Cardiac septum (tissue), 1 donor: ENCODE measurements at regions not wholly inside any gene's neighbourhood (a gene's known extent, or its start where the extent isn't known, plus 50 kb on each side); places are given as distances from the start of the nearest gene placed in this dataset.
"Not testable (repeated sequence)": the region's sequence is repeated elsewhere in the genome, so short reads cannot be mapped to it uniquely, and the experiment has no call there.

Source experiments
- DNase-seq: peaks from one replicate; pipeline ENCODE4 v3.0.0-alpha.2; 2020; ENCODE audit warnings: low spot score
- intact Hi-C: fragments of 100-400 bp; cut with DNase I; formaldehyde crosslinking; loops from one replicate; pipeline ENCODE4 v1.14.0; 2022
- donor health status: DM: no; HTN: no; CAD: no.

DNA sequence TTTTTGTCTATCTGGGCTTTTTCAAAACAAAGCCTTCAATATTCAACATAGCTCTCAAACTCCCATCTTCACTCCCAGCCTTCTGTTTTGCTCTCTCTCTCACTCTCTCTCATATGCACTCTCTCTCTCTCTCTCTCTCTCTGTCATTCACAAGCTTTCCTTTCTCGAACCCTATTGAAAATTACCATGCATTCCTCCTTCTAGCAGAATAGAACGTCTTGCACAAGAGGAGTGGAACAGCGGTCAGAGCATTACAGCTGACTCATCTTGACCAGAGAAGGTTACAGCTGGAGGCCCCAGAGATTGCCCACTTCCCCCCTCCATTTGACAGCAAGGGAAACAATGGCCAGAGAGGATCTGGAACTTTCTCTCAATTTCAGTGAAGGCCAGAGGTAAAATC is 51.0 kb upstream of the LIFR start:
- DNase-seq = no peak
- intact Hi-C loops = no loop called here

DNA sequence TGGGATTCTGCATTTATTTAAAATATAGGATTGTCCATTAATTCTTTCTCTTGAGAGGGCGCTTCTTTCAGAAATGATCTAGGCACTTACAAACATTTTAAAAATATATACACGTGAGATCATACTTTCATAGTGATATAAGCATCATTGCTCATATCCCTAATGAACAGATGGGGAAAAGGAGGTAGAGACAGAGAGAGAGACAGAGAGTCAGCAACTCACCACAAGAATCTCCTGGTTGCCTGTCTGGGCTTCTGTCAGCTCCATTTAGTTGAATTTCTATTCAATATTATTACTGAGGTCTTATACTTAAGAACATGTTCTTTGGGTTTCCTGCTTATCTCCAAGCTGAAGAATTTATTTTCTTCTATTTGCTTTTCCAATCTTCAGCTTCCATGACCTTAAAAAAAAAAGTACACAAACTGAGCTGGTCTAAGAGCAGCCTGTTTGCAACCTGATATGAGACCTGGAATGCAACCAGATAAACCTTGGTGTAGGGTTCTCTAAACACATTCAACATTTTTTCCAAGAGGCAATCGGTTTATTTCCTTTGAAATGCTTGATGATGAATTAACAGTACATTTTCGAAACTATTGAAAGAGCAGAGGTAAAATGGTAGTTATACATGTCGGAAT is 51.6 kb upstream of the LIFR start:
- DNase-seq = no peak
- intact Hi-C loops = no loop called here

DNA sequence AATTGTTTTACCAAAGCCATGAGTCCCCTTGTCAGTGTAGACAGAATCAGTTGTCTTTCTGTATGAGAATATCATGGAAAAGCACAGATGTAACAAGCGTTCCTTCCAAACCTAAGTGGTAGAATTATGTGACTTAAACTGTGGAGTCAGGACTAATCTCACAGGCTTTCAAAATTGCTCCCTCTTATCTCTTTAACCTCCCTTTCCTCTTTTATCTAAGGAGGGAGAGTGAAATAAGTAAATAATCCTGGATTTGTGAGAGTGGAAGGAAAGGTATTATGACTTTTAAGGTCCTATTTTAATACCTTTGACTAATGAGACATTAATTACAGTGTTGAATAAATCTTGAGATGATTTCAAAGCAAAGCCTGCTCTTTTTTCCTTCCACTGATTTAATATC is 52.4 kb upstream of the LIFR start:
- intact Hi-C loops = no loop called here

DNA sequence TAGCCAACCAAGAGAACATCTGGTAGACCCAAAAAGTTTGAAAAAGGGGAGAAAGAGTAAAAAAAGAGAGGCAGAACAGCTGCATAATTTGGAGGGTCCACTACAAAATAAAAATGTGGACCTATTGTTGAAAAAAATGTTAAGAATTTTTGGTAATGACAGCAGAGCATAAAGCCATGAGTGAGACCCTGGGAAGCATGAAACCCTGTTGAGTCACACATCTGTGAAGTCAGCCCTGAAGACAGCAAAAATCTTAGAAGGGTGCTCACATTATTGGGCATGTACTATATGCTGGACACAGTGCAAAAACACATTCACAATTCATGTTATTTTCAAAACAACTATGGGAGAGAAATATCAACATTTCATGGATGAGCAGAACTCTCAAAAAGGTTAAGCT is 56.4 kb upstream of the LIFR start:
- intact Hi-C loops = no loop called here
- DNase-seq = no peak

More for the DNA sequence above, 52.4 kb upstream of the LIFR start:
- DNase-seq = no peak

DNA sequence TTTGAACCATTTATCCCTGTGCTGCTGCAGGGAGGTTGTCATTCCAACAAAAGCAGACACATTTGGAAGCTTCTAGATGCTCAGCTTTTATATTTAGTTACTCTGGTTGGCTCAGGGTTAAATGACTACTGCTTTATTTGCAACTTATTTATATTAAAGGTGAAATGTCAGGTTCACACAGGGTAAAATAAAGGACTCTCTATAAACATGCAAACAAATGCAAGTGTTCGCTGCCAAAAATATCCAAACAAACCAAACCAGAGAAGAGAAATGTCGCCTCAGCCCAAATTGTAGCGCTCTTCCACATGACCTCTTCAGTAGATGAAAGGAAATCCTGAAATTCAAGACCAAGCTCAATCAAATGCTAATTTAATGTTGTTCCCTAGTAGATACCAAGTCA is 57.0 kb upstream of the LIFR start:
- DNase-seq = no peak
- intact Hi-C loops = no loop called here

DNA sequence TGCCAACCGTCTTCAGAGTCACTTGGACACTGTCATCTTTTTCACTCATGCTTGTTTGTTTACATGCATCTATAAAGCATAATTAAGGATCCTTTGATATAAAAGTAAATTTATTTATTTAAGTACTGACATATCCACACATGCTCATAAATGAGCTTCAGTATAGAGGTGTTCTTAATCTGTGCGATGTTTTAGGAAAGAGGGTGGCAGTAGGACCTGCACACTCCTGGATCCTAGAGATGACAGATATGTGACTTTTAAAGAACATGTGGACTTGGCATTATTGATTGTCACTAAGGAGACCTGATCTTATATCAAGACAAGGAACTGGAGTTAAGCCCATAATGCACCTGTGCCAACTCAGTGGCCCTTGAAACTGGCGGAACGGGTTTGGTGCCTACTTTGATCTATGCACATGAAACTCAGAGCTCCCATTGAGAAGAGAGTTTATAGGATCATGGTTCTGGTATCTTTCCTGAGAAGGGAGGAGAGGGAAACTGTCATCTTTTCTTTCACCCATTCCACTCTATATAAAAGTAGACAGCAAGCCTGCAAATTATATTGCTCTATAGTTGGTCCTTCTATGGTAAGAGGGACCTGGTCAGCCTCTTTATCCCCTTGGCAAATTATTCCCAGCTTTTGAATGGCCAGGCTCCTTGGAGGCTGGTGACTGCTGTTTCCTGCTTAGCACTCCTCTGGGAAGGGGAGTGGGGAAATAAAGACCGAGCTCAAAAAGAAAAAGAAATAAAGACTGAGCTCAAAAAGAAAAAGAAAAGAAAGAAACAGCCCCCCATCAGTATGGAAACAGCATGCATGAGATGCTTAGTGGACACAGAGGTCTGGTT is 57.8 kb upstream of the LIFR start:
- DNase-seq = no peak
- intact Hi-C loops = no loop called here

DNA sequence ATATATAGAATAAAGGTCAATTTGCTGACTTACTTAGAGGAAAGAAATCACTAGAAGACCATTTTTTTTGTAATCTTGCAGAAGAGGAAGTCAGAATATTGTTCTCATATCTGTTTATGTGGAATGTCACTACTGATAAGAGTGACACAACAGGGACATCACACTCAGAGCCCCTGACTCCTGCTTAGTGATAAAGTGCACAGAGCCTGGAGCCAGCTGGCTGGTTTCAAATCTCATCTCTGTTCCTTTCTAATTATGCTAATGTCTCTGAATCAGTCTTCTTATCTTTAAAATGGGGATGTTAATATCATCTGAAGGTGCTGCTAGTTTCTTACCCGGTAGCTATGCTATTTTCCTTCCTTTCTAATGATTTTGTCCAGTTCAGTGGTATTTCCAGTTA is 58.6 kb upstream of the LIFR start:
- intact Hi-C loops = no loop called here
- DNase-seq = no peak

DNA sequence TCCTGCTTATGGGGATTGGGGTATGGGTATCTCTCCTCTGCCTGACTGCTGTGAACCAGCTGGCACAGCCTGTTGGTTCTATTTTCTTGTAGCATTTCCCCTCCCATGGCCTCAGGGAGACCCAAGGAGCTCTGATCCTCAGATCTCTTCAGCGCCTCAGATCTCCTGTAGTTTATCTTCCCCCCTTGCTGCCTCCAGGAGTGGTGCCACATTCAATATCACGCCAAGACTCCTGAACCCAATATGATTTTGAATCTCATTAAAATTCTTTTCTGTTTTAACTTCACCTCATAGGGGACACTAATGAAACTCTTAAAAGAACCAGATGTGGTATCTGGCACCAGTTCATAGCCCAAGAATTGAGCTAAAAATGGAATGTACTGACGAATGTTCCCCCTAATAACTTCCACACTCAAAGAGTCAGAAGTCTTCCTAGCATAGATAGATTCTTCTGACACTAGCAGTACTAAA is 59.6 kb upstream of the LIFR start:
- no peak for DNase-seq
- intact Hi-C loops = no loop called here

DNA sequence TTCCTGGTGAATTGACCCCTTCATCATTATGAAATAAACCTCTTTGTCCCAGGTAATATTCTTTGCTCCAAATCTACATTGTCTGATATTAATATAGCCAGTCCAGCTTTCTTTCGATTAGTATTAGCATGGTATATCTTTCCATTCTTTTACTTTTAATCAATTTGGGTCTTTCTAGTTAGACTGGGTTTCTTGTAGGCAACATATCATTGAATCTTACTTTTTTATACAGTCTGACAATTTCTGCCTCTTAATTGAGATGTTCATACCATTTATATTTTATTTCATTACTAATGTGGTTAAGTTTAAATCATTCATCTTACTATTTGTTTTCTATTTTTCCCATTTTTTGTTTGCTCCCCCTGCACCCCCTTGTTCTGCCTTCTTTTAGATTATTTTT is 61.7 kb upstream of the LIFR start:
- no peak for DNase-seq
- intact Hi-C loops = no loop called here

DNA sequence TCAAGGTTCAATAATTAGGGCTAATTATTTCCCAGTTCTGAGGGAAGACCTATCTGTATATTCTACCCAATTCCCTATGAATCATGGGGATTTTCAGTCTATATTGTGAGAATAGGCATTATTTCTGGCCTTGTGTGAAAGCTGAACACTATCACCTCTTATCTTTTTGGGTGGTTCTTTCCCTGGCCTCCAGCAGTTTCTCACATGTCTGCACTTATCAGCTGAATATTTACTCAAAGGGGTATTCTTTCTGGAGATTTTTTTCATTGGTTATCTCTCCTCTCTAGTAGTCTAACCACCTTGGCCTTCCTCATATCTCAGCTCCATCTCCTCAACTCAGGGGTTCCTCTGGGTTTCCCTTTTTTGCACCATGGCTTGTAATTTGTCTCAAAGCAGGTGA is 64.9 kb upstream of the LIFR start:
- DNase-seq = no peak
- intact Hi-C loops = no loop called here

DNA sequence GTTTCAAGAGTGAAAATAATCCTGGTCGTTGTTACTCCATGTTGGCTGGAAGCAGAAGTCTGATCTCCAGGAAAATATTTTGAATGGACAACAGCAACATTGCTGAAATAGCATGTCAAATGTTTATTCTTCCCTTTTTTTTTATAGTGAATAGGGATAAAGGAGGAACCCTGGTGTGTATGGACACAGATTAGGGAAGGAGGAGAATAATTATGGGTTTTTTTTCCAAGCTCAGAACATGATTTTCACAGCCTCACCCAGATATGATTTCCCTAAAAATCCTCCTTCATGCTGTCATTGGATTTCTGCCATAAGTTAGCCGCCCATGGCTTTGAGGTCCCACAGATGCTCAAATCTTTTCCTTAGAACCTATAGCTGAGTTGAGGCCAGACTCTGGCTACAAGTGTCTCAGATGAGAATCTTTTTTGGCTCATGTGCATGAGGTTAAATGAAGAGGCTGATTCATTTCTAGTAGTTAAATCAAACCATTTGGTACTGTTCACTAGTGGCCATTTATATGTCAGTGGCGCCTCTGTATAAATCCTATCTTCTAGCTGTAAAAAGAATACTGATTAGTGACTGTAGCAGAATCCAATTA is 65.5 kb upstream of the LIFR start:
- intact Hi-C loops = no loop called here
- DNase-seq = no peak

DNA sequence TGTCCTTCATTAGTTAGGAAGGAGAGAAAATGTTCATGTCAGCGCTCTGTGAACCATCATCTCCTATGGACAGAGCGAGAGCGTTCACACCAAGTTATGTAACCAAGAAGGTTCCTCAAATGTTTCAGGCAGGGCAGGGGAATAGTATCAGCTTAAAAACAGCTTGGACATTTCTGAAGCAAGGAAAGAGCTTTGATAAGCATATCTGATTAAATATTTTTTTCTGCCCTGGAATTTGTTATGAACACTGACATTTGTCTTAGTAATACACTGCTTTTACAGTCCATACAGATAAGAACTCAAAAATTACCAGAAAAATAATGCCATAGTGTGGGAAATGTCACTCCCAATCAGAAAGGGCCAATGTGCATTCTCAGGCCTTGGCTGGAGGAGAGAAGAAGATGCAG is 66.3 kb upstream of the LIFR start:
- intact Hi-C loops = no loop called here

DNA sequence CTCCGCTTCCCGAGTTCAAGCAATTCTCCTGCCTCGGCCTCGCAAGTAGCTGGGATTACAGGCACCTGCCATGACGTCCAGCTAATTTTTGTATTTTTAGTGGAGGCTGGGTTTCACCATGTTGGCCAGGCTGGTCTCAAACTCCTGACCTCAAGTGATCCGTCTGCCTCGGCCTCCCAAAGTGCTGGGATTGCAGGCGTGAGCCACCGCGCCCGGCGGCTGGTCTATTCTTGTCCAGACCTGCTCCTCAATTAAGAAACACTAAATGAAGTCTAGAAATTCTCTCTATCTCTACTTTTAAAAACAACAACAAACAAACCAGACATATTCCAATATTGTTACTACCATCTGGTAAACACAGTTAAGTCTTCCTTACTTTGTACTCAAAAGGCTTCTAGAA is 68.1 kb upstream of the LIFR start:
- DNase-seq, intact Hi-C loops: not testable (repeated sequence)

More for the DNA sequence above, 66.3 kb upstream of the LIFR start:
- no peak for DNase-seq

DNA sequence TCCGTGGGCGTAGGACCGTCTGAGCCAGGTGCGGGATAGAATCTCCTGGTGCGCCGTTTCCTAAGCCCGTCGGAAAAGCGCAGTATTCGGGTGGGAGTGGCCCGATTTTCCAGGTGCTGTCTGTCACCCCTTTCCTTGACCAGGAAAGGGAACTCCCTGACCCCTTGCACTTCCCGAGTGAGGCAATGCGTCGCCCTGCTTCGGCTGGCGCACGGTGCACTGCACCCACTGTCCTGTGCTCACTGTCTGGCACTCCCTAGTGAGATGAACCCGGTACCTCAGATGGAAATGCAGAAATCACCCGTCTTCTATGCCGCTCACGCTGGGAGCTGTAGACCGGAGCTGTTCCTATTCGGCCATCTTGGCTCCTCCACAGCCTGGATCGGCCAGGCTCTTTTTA is 74.9 kb upstream of the LIFR start:
- DNase-seq, intact Hi-C loops: not testable (repeated sequence)

DNA sequence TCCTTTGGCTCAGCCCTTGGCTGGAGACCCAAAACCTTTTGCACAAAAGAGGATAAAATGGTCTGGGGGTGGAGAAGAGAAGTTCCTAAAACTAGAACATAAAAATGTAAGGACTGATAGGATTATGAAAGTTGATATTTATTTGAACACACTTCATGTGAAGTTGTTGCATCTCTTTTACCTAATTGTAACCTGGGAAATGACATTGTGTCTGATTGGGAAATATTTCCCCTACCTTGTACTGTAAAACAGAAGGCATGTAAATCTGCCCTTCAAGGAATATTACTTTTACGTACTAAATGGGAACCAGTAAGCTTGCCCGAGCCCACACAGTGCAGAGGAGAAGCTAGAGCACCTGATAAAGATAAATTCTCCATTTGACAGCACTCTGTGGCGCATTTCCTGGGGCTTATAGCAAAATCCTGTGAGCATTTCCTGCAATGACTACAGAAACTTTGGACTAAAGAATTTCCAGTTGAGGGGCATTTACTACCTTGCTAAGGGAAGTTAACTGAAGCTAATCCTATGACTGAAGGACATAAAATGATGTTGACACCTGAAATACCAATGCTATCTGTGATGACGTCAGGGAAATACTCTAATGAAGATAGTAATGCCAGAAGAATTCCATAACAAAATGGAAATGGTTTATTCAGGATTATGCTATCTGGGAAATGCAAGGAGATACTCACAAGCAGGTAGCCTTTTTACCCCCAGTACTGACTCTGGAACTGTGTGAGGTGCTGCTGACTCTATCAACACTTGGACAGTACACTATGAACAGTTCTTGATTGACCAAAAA is 78.3 kb upstream of the LIFR start:
- no peak for DNase-seq
- intact Hi-C loops = no loop called here

DNA sequence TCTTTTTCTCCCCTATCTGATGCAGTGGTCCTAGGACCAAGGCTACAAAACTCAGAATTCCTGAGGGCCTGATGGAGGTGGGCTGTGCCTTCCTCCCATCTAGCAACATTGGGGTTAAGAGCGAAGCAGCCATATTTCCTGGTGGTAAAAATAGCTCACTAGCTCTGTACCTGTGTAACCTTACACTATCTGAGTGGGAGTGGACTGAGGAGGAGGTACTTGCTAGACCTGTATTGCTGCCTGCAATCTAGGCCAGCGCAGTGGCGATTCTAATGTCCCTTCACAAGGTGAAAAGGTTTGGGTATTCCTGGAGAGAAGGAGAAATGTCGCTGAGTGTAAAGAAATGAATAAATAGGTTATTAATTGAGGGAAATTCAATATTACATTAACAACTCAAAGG is 80.2 kb upstream of the LIFR start:
- DNase-seq = no peak
- intact Hi-C loops = no loop called here

DNA sequence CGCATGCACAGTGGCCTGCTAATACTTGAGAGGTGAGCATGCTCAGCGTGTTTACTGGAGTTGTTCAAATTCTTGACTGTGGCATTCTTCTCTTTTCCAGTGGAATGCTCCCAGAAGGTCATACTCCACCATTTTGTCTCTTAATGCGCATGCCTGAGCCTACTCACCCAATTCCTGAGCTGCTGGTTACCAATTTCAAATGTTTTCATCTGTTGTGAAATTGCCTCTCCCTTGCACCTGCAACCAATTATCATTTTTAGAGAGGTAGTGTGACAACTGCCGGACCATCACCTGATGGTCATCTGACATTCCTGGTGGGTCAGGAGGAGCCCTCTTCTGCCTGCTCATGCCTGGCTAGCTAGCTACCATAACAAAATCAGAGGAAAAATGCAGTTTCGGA is 82.2 kb upstream of the LIFR start:
- no peak for DNase-seq
- intact Hi-C loops = no loop called here

DNA sequence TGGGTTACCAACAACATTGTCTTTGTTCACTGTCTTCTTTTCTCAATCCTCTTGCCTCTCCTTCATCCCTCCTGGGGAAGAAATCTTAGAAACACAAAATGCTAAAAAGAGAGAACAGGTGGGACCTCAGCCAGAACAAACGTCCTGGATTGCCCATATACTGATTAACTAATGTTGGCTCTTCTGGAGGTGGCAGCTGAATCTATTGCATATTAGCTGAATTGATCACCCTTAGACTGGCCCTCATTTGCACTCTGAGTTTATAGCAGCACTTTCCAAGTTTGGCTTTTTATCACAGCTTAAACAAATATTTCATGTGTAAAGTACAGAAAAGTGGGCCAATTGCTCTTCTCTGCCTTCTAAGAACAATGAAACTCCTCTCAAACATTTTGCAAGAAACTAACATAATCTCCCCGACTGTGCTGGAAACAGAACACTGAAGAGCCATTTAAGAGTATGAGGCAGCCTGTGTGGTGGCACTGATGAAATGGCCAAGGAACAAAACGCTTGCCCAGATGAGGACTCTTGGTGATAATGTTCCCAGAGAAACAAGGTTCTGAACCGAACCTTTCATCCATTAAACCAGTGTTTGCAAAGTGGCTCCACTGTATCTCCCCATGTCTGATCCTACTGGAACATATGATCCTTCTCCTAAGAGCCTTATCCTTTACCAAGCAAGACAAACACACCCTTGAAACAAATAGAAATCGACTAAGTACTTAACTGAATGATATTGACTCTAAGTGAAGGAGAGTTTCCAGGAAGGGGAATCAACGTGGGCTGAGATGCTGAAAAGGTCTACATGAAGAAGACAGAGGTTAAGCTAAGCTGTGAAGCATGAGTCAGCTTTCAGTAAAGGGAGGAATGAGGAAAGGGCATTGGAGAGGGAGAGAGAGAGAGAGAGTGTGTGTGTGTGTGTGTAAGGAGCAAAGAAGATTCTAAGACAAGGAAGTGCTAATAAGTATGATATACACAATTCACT is 83.2 kb upstream of the LIFR start:
- no peak for DNase-seq
- intact Hi-C loops = no loop called here

DNA sequence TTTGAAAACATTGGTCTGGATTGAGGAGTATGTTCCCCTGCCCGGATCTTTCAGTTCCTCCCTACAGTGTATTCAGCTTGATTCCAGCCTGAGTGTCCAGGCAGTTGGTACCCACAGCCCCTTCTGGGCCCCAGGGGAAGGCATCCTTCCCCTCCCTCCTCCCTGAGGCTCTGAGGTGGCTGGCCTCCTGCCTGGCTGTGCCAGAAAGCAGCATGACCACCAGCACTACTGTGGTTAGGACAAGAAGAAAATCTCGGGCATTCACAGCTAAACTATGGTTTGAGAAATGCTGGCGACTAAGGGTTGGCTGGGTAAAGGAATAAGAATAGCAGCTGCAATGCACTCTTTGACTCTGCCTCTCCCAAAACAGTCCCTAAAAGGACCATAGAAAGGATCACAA is 84.6 kb upstream of the LIFR start:
- DNase-seq = no peak
- intact Hi-C loops = no loop called here
